Cardiac muscle cell (in vitro differentiated cells and primary cell): ENCODE measurements at regions not wholly inside any gene's neighbourhood (a gene's known extent, or its start where the extent isn't known, plus 50 kb on each side); places are given as distances from the start of the nearest gene placed in this dataset.

Experiments used
- DNase-seq, 2 donors: peaks; one replicate each; pipeline versions ENCODE4 v3.0.0 to v3.0.0-alpha.2; 2010 to 2017; ENCODE audit warnings: low read depth in 1 of 2, low spot score in 1 of 2
- H3K27ac ChIP-seq: fragments of 200-600 bp; sonication (generic); 2 replicates; pipeline ENCODE4 v1.5.1; 2016
- H3K27me3 ChIP-seq: fragments of 200-600 bp; sonication (generic); 2 replicates; pipeline ENCODE4 v1.6.0; 2016; ENCODE audit warnings: control low read depth
- H3K36me3 ChIP-seq: fragments of 200-600 bp; sonication (generic); 2 replicates; pipeline ENCODE4 v1.5.1; 2016; ENCODE audit warnings: control low read depth
- H3K4me1 ChIP-seq: fragments of 200-600 bp; sonication (generic); 2 replicates; pipeline ENCODE4 v1.8.1; 2017; ENCODE audit warnings: low read depth, mild to moderate bottlenecking, mixed run types
- H3K4me3 ChIP-seq: fragments of 200-600 bp; sonication (generic); 2 replicates; pipeline ENCODE4 v1.5.1; 2016; ENCODE audit warnings: mild to moderate bottlenecking
- H3K9me3 ChIP-seq: fragments of 200-600 bp; sonication (generic); 2 replicates; pipeline ENCODE4 v1.5.1; 2017; ENCODE audit warnings: low read depth, mild to moderate bottlenecking, control low read depth
- TF ChIP-seq, protein P1 (sequence below): IDR thresholded peaks from 2 replicates; pipeline ENCODE4 v1.5.1; 2012; ENCODE audit warnings: low read depth, mild to moderate bottlenecking, low read length

DNA sequence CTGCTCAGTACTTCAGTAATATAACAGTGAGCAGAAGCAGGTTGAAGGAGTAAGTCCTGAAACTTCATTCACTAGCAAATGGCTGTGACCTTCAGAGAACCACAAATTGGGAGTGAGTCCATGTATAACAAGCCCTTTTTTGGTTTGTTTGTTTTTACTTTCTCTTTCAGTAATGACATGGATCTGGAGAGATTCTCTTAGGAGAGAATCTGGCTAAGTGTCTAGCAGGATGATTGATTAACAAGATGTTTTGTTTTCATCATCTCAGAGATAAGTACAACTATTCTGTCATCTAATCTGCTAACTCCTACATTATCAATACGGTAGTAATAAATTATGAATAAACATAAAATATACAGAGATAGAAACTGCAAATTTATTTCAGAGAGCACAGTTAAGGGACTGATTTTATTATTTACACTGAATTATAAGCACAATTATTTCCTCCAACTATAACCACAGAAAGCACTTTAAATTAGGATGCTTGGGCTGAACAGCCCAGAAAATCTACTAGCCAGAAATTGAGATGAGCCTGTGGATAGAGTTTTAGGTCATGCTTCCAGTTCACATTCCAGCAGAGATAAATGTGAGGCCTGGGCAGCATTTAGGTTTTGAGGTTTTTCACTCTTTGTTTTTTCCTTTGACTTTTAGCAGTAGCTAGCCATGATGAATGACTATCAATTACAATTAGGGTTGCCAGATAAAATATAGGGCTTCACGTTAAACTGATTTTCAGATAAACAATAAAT, 429.3 kb upstream of the FAT3 start:
- H3K36me3 ChIP-seq: no peaks in the 10 kb centered on the region
- TF ChIP-seq, protein P1, sequence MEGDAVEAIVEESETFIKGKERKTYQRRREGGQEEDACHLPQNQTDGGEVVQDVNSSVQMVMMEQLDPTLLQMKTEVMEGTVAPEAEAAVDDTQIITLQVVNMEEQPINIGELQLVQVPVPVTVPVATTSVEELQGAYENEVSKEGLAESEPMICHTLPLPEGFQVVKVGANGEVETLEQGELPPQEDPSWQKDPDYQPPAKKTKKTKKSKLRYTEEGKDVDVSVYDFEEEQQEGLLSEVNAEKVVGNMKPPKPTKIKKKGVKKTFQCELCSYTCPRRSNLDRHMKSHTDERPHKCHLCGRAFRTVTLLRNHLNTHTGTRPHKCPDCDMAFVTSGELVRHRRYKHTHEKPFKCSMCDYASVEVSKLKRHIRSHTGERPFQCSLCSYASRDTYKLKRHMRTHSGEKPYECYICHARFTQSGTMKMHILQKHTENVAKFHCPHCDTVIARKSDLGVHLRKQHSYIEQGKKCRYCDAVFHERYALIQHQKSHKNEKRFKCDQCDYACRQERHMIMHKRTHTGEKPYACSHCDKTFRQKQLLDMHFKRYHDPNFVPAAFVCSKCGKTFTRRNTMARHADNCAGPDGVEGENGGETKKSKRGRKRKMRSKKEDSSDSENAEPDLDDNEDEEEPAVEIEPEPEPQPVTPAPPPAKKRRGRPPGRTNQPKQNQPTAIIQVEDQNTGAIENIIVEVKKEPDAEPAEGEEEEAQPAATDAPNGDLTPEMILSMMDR: no peak
- H3K9me3 ChIP-seq: no peaks in the 10 kb centered on the region
- no peak for DNase-seq
- no peaks in the 10 kb centered on the region for H3K27me3 ChIP-seq
- no peak overlapping the region for H3K4me3 ChIP-seq
- no peak overlapping the region for H3K27ac ChIP-seq
- peaks cover 7% of the 10 kb centered on the region for H3K4me1 ChIP-seq

DNA sequence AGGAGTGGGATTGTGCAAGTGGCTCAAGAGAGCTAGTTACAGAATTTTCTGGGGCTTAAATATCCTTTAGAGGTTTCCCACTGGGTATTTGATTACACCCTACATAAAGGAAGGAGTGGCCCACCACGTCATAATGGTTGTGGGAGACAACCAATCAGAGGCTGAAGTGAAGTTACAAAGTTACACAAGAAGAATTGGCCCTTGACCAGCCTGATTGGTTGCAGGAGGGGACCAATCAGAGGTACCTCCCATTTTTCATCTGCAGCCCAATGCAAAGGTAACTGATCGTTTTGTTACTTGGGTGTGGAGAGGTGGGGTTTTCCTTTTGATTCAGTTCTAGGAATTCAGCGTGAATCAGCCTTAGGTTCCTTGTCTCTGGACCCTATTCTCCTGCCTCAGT, 430.5 kb upstream of the FAT3 start:
- H3K36me3 ChIP-seq: no peaks in the 10 kb centered on the region
- TF ChIP-seq, protein P1: no peak
- peaks cover 11% of the 10 kb centered on the region for H3K4me1 ChIP-seq
- no peak for DNase-seq
- no peak overlapping the region for H3K27ac ChIP-seq
- no peaks in the 10 kb centered on the region for H3K27me3 ChIP-seq
- no peak overlapping the region for H3K4me3 ChIP-seq
- H3K9me3 ChIP-seq: no peaks in the 10 kb centered on the region

DNA sequence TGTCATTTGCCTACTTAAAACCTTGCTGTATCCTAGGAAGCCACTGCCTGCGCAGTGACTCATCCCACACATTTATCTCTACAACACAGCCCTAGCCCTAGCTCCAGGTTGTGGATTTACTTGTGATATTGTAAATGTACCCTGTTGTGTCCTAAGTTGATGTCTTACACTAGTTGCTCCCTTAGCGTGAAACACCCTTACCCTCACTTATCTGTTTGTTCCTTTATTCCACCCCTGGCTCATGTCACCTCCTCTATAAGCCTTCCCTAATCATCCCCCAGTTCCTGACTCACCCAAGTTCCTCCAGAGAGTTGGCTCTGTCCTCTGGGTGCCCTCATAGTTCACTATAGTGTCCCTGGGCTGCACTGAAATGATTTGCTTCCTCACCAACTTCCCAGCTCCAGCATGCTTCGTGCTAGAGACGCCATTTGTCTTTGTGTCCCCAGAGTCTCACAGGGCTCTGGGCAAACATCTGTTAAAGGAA, 431.8 kb upstream of the FAT3 start:
- Histone ChIP-seq H3K36me3 (no peaks in the 10 kb centered on the region), H3K4me1 (peaks cover 11% of the 10 kb centered on the region), H3K9me3 (no peaks in the 10 kb centered on the region), H3K27ac (no peak overlapping the region), H3K27me3 (no peaks in the 10 kb centered on the region), H3K4me3 (no peak overlapping the region)
- DNase-seq: no peak
- TF ChIP-seq, protein P1: no peak

DNA sequence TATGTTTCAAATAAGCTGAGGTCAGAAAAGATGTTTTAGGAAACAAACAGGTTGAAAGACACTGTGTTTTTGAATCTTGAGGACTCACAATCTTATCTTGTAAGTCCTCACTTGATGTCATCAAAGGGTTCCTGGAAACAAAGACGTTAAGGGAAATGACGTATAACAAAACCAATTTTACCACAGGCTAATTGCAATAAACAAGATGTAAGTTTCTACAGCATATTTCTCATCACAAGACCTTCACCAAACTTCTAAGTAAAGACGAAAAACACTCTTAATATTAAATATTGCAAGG, 433.5 kb upstream of the FAT3 start:
- peaks cover 11% of the 10 kb centered on the region for H3K4me1 ChIP-seq
- no peak for DNase-seq
- H3K9me3 ChIP-seq: no peaks in the 10 kb centered on the region
- no peaks in the 10 kb centered on the region for H3K27me3 ChIP-seq
- no peak overlapping the region for H3K4me3 ChIP-seq
- H3K27ac ChIP-seq: no peak overlapping the region
- TF ChIP-seq, protein P1: no peak
- no peaks in the 10 kb centered on the region for H3K36me3 ChIP-seq

DNA sequence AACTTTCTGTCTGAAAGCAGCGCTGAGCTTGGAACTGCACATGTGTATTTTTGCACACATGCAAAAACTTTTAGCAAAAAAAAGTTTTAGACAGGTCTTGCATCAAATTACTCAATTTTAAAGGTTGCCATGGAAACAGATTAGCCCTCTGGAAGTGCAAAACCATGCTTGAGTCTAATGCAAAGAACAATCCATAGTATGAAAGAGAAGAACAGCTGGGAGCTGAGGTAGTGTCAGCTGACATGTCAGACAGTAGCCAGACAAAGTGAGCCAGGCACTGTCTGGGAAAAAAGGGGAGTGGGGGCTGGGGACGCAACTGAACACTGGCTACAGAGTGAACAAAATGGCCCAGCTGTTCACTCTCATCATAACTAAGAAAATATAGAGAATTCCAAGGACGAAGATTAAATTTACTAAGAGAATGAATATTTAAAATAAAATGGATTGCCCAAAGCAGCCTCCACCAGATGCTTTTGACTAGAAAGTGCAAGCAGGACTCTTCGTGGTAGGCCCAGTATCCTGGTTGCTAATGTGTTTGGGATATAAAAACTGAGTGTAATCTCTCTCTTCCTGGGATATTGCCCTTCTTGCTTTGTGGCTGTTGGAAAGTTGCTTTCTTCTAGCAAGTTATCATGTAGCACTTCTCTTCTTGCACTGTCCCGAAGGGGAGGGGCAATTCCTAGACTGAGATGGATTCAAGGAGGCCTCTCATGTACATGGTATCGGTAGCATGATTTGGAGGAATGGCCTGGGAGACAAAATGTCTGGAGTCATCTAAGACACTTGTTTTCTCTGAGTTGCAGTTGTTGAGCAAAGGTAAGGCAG, 434.1 kb upstream of the FAT3 start:
- TF ChIP-seq, protein P1: no peak
- no peak overlapping the region for H3K27ac ChIP-seq
- DNase-seq: peak in 1 of 2 donors; percentile 52

More for the DNA sequence above, 434.1 kb upstream of the FAT3 start:
- Histone ChIP-seq H3K36me3 (no peaks in the 10 kb centered on the region), H3K27me3 (no peaks in the 10 kb centered on the region), H3K9me3 (no peaks in the 10 kb centered on the region), H3K4me3 (no peak overlapping the region), H3K4me1 (peaks cover 11% of the 10 kb centered on the region)
